Stomach (tissue), 8 donors: ENCODE measurements at regions not wholly inside any gene's neighbourhood (a gene's known extent, or its start where the extent isn't known, plus 50 kb on each side); places are given as distances from the start of the nearest gene placed in this dataset.

Experiments
- DNase-seq, 2 donors: peaks; one replicate each; pipeline versions ENCODE4 v3.0.0 to v3.0.0-alpha.2; 2013 to 2019
- H3K27ac ChIP-seq, 5 donors: fragments of 200-600 bp in 4 of 5; sonication (generic) in 4 of 5; one replicate each; pipeline ENCODE4 v1.5.1; 2013 to 2019; ENCODE audit warnings: mild to moderate bottlenecking in 1 of 5, moderate library complexity in 1 of 5
- H3K27me3 ChIP-seq, 3 donors: fragments of 200-600 bp; sonication (generic); one replicate each; pipeline ENCODE4 v1.5.1; 2017 to 2019; ENCODE audit warnings: mixed run types in 1 of 3
- H3K36me3 ChIP-seq, 4 donors: fragments of 200-600 bp; sonication (generic); 1 replicate in 3 of 4; 2 replicates in 1 of 4; pipeline ENCODE4 v1.5.1; 2016 to 2019
- H3K4me1 ChIP-seq, 4 donors: fragments of 200-600 bp; sonication (generic); one replicate each; pipeline ENCODE4 v1.5.1; 2016 to 2019
- H3K4me3 ChIP-seq, 4 donors: fragments of 200-600 bp; sonication (generic) in 3 of 4; one replicate each; pipeline ENCODE4 v1.5.1; 2016 to 2019; ENCODE audit warnings: mild to moderate bottlenecking in 1 of 4
- H3K9me3 ChIP-seq, 4 donors: fragments of 200-600 bp; sonication (generic); one replicate each; pipeline ENCODE4 v1.5.1; 2016 to 2019
- CTCF ChIP-seq, 7 experiments: fragments of 450-650 bp in 4 of 7; fragments of 200-600 bp in 3 of 7; sonication (generic) in 3 of 7; IDR thresholded peaks; one replicate each; pipeline ENCODE4 v1.5.1; 2016 to 2019; ENCODE audit warnings: antibody characterized with exemption in 7 of 7, control low read depth in 2 of 7, mild to moderate bottlenecking in 1 of 7
- EP300 ChIP-seq: sonication (generic); formaldehyde crosslinking; IDR thresholded peaks from one replicate; pipeline ENCODE4 v1.6.1; 2017; ENCODE audit warnings: antibody characterized with exemption
- POLR2A ChIP-seq, 4 donors: fragments of 450-650 bp; IDR thresholded peaks; one replicate each; pipeline ENCODE4 v1.6.1; 2016; ENCODE audit warnings: antibody characterized with exemption in 4 of 4, control low read depth in 2 of 4, mild to moderate bottlenecking in 1 of 4, moderate library complexity in 1 of 4
- POLR2AphosphoS5 ChIP-seq, 3 donors: sonication (generic); formaldehyde crosslinking; IDR thresholded peaks; one replicate each; pipeline ENCODE4 v1.6.1; 2016; ENCODE audit warnings: antibody characterized with exemption in 3 of 3
- WGBS, 5 donors: extraction: QIAGEN DNeasy Blood & Tissue Kit in 3 of 5; methylation state at CpG; one replicate each; pipeline versions ENCODE4 v1.1.5 to v1.1.7; 2013 to 2018; 5-methylcytosine and 5-hydroxymethylcytosine counted together
- intact Hi-C: fragments of 100-400 bp; cut with DNase I; formaldehyde crosslinking; loops from one replicate; pipeline ENCODE4 v1.15.1; 2023; ENCODE audit warnings: low total_unique reads
- donor health status: healthy with polysubstance abuse.
- donor health status: Bipolar disorder and iron deficiency.
- donor health status: healthy.

DNA sequence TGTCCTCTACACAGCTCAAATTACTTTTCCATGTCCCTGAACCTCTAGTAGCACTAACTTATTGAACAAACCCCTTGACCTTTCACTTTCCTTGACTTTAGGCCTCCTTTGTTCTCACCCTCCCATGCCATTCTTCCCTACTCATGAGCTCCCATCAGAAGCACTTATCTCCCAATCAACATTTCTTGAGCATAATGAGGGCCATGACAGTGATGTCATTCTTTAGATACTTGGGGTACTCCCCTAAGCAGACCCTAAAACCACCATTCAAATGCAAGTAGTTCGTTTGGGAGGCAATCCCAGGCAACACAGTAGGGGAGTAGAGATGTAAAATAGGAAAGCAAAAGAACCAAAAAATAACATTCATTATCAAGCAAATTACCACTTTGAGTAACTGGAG, 115.9 kb upstream of the ARHGAP28 start:
- Histone ChIP-seq H3K4me1 (no peaks in the 10 kb centered on the region), H3K9me3 (peaks cover 0 to 8% (median 0%) of the 10 kb centered on the region in 4 donors), H3K27me3 (no peaks in the 10 kb centered on the region), H3K27ac (no peak overlapping the region), H3K36me3 (no peaks in the 10 kb centered on the region), H3K4me3 (no peak overlapping the region)
- no peak for TF ChIP-seq EP300
- TF ChIP-seq CTCF (IDR thresholded peaks at IDR 0.05), result no peak
- no peak for TF ChIP-seq POLR2AphosphoS5 (IDR thresholded peaks at IDR 0.05)
- TF ChIP-seq POLR2A (IDR thresholded peaks at IDR 0.05), result no peak
- DNase-seq, result no peak
- intact Hi-C loops, result no loop called here
- 16 to 47% (median 26%) methylated on average over 1 of the region's 1 CpG for WGBS, 5 donors

- Histone ChIP-seq H3K36me3 (no peaks in the 10 kb centered on the region), H3K4me1 (no peaks in the 10 kb centered on the region), H3K9me3 (peaks cover 0 to 8% (median 0%) of the 10 kb centered on the region in 4 donors), H3K27me3 (no peaks in the 10 kb centered on the region), H3K27ac (no peak overlapping the region), H3K4me3 (no peak overlapping the region)
- intact Hi-C loops, result no loop called here
- WGBS, 5 donors, result 83 to 96% (median 91%) methylated on average over 4 of the region's 4 CpGs
- TF ChIP-seq POLR2AphosphoS5 (IDR thresholded peaks at IDR 0.05) (no peak), POLR2A (IDR thresholded peaks at IDR 0.05) (no peak), CTCF (IDR thresholded peaks at IDR 0.05) (no peak), EP300 (no peak)
- DNase-seq, result no peak
These were observed 114.6 kb upstream of the ARHGAP28 start for GRCh38 chr18:6614952-6615351.

DNA sequence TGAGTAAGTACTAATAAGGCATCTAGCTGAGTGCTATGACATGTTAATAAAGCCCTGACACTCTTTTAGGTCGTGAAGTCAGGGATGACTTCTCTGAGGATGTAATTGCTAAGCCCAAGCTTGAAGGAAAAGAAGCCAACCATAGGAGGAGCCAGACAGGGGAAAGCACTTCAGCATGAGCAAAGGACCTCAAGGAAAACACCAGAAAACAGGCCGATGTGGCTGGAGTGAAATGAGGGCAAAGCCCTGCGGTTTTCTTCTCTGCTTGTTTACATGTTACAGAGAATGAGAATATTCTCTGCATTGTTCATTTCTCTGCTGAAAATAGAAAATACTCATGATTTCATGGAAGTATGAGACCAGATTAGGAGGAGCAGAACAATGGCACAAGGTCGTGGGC, 112.5 kb upstream of the ARHGAP28 start:
- Histone ChIP-seq H3K27ac (no peak overlapping the region), H3K27me3 (no peaks in the 10 kb centered on the region), H3K4me3 (no peak overlapping the region), H3K9me3 (peaks cover 0 to 8% (median 0%) of the 10 kb centered on the region in 4 donors), H3K4me1 (no peaks in the 10 kb centered on the region), H3K36me3 (no peaks in the 10 kb centered on the region)
- no peak for DNase-seq
- intact Hi-C loops, result no loop called here
- 53 to 67% (median 59%) methylated on average over 4 of the region's 4 CpGs for WGBS, 5 donors
- TF ChIP-seq EP300 (no peak), POLR2AphosphoS5 (IDR thresholded peaks at IDR 0.05) (no peak), POLR2A (IDR thresholded peaks at IDR 0.05) (no peak), CTCF (IDR thresholded peaks at IDR 0.05) (no peak)

GRCh38 chr18:6621437-6621836, 108.1 kb upstream of the ARHGAP28 start:
- Histone ChIP-seq H3K27me3 (no peaks in the 10 kb centered on the region), H3K4me3 (no peak overlapping the region), H3K27ac (no peak overlapping the region), H3K4me1 (peaks cover 0 to 16% (median 0%) of the 10 kb centered on the region in 4 donors), H3K9me3 (no peaks in the 10 kb centered on the region), H3K36me3 (no peaks in the 10 kb centered on the region)
- intact Hi-C loops, result no loop called here
- TF ChIP-seq EP300 (no peak), POLR2A (IDR thresholded peaks at IDR 0.05) (no peak), CTCF (IDR thresholded peaks at IDR 0.05) (no peak), POLR2AphosphoS5 (IDR thresholded peaks at IDR 0.05) (no peak)
- no peak for DNase-seq
- WGBS, 5 donors, result 66 to 90% (median 82%) methylated on average over 4 of the region's 4 CpGs
